Posterior cingulate gyrus (tissue), 11 donors: ENCODE measurements at regions not wholly inside any gene's neighbourhood (a gene's known extent, or its start where the extent isn't known, plus 50 kb on each side); places are given as distances from the start of the nearest gene placed in this dataset.
"Not testable (repeated sequence)": the region's sequence is repeated elsewhere in the genome, so short reads cannot be mapped to it uniquely, and the experiment has no call there.

Experiments used
- DNase-seq, 10 donors: peaks; one replicate each; pipeline versions ENCODE4 v3.0.0 to v3.0.0-alpha.2; 2020 to 2021; ENCODE audit warnings: mixed read lengths in 3 of 10
- intact Hi-C: fragments of 100-400 bp; cut with DNase I; formaldehyde crosslinking; loops from one replicate; pipeline ENCODE4 v1.15.1; 2023

DNA sequence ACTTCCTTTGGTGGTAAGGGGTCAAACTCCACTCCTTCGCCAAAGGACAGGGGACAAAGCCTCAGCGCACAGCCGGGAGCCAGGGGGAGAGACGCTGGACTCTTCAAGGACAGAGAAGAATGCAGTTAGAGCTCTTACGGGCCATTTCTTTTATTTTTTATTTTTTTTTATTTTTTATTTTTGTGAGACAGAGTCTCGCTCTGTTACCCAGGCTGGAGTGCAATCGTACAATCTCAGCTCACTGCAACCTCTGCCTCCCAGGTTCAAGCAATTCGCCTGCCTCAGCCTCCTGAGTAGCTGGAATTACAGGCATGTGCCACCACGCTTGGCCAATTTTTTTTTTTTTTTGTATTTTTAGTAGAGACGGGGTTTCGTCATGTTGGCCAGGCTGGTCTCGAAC is 93.2 kb upstream of the RPH3AL start, which contains the start of gene RFLNB:
Gene RFLNB, minus strand, starts transcription at position 101 of the 400 bp plus-strand sequence.
- DNase-seq, intact Hi-C loops: not testable (repeated sequence)

DNA sequence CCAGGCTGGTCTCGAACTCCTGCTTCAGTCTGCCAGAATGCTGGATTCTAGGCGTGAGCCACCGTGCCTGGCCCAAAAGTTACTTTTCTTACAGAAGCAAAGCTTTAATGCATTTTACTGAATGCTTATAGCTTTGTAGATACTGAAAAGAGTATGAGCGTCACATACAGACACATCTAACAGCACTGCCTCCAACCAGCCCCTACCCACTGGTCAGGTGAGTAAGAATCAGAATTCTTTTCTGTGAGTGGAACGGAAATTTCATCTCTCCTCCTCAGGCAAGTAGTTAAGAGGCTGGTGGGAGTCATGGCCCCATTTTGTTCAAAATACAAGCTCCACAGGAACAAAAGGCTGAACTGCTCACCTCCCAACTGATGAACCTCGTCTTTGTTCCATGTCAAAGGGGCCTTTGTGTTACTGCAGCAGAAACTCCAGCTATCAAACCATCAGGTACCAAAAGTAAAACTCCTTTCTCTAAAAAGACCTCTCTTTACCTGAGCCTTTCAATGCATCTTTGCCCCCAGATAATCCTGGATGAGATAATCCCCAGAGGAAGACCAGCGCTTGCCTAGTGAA is 92.4 kb upstream of the RPH3AL start:
- DNase-seq, result no peak

DNA sequence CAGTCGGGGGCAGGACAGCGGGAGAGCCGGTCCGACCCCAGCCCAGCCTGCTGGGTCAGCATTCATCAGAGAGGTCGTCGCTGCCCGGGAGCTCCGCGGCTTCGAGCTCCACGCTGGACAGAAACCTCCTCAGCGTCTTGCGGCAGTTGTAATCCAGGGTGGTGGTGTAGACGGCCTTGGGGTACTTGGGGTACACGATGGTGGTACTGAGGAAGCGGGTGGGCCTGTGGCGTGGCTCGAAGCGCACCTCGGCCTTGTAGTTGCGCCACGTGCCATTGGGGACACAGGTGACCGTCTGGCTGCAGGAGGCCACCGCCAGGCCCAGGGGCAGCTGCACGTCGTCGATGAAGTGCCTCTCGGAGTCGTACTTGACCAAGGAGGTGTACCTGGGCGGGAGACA is 90.5 kb upstream of the RPH3AL start:
- DNase-seq, result no peak
- intact Hi-C loops, result no loop called here

More for the DNA sequence above, 92.4 kb upstream of the RPH3AL start:
- intact Hi-C loops, result no loop called here

DNA sequence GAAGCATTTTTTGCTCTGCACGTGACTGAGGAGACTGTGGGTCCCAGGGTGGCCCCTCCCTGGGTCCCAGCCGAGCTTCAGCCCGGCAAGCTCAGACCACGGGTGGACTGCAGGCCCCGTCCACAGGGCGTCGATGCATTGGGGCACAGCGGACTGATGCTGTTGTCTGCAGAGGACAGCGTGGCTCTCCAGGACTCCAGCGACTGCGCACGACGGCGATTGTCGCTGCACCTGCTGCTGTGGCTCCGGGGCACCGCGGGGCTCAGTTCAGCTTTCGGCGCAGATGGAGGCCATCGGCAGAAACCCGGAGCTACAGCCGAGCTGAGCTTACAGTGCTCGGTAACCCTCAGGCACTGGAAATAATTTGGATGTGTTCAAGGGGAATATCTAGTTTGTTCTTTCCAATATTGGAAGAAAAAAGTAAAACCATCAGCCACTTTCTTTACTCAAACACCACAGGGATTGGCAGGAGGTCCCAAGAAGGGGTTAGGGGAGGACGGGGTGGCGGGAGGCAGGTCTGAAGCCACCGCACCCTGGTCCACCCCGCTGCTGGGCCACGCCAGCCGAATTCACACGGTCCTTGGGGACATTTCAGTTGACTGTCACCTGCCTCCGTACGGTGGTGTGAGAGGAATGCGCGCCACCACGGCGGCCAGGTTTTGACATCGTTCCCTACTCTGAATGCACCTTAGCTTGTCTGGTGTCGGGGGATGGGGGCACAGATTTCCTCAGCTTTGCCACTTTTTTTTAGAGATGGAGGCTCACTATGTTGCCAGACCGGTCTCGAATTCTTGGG is 88.7 kb upstream of the RPH3AL start:
- no peak for DNase-seq
- intact Hi-C loops, result no loop called here

DNA sequence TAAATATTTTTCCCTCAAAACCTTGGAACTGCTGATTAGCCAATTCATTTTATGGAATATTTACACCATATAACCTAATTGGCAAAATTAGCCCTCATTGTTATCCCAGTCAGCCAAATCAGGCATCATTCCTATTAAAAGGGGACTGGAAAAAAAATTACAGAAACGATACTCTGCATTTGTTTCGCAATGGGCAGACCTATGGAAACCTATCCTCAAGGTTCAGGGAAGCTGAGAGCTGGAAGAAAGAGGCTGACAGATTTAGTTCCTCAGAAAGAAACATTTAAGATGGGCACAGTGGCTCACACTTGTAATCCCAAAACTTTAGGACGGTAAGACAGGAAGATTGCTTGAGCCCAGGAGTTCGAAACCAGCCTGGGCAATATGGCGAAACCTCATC is 85.6 kb upstream of the RPH3AL start:
- DNase-seq, result no peak
- intact Hi-C loops, result no loop called here

DNA sequence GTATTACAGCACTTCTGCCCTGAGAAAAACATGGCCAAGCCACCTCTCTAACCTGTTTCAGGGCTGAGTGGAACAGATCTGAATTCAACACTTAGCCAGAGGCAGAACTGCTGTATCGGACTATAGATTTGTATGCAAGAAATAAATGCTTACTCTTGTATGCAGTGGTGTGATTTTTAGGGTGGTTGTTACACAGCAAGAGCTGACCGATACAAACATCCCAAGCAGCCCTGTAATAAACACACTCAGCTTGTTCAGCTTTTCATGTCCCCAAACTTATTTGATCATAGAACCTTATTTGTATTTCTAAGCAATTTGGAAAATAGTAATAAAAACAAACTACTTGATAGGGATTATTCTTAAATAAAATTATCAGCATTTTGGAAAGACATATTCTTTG is 84.9 kb upstream of the RPH3AL start:
- intact Hi-C loops, result no loop called here
- no peak for DNase-seq

DNA sequence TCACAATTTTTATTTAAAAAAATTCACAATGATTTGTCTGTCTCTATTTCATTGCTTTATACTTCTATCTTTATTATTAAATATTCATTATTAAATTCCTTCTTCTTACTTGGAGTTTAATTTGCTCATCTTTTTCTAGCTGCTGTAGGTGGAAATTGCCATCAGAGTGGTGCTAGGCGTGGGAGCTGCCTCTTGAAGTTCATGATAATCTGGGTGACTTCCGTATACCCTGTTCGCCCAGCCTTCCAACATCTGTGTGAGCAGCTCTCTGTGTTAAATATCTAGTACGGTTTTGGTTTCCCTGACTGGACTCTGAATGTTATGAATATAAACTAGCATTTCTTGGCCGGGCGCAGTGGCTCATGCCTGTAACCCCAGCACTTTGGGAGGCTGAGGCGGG is 84.0 kb upstream of the RPH3AL start:
- no peak for DNase-seq
- intact Hi-C loops, result no loop called here

DNA sequence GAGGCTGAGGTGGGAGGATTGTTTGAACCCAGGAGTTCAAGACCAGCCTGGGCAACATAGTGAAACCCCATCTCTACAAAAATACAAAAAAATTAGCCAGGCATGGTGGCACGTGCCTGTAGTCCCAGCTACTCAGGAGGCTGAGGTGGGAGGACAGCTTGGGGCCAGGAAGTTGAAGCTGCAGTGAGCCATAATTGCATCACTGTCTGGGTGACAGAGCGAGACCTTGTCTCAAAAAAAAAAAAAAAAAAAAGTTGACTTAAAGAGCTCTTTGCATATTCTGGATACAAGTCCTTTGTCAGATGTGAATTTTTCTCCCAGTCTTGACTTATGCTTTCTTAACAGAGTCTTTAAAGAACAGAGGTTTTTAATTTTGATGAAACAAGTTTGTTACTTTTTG is 79.9 kb upstream of the RPH3AL start:
- DNase-seq, intact Hi-C loops: not testable (repeated sequence)

DNA sequence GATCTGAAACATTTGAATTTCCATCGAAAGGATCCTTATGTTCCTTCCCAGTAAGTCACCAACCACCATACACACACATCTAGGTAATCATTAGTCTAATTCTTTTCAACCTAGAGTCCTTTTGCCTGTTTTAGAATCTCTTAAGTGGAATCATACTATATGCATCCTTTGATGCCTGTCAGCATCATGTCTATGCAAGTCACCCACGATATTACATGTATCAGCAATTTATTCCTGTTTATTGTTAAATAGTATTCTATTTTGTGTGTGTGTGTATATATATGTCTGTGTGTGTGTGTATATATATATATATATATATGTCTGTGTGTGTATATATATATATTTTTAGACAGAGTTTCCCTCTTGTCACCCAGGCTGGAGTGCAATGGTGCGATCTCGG is 78.9 kb upstream of the RPH3AL start:
- intact Hi-C loops, result no loop called here
- DNase-seq, result no peak

DNA sequence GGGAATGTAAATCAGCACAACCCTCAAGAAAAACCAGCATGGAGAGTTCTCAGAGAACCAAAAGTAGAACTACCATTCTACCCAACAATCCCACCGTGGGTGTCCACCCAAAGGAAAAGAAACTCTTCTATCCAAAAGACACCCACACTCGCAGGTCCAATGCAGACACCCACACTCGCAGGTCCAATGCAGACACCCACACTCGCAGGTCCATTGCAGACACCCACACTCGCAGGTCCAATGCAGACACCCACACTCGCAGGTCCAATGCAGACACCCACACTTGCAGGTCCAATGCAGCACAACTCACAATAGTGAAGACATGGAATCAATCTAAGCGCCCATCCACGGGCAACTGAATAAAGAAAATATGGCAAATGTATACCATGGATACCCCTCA is 77.0 kb upstream of the RPH3AL start:
- intact Hi-C loops, result no loop called here
- DNase-seq, result no peak

DNA sequence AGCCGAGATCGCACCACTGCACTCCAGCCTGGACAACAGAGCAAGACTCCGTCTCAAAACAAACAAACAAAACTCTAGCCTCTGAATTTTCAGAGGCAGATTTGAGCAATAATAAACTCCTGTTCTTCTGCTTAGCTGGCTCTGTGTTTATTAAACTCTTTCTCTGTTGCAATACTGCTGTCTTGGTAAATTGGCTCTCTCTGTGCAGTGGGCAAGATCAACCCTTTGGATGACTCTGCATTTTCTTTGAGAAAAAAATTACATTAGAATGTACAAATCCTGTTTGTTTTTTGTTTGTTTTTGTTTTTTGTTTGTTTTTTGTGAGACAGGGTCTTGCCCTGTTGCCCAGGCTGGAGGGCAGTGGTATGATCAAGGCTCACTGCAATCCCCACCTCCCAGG is 75.8 kb upstream of the RPH3AL start:
- intact Hi-C loops, result no loop called here
- no peak for DNase-seq

DNA sequence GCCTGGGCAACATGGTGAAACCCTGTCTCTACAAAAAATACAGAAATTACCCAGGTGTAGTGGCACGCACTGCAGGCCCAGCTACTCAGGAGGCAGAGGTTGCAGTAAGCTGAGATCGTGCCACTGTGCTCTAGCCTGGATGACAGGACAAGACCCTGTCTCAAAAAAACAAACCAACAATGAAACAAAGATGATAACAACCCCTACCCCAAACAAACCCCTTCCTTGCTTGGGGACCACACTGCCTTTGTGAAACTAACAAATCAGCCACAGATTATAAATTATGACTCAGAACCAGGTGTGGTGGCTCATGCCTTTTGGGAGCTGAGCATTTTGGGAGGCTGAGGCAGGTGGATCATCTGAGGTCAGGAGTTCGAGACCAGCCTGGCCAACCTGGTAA is 75.3 kb upstream of the RPH3AL start:
- no peak for DNase-seq

DNA sequence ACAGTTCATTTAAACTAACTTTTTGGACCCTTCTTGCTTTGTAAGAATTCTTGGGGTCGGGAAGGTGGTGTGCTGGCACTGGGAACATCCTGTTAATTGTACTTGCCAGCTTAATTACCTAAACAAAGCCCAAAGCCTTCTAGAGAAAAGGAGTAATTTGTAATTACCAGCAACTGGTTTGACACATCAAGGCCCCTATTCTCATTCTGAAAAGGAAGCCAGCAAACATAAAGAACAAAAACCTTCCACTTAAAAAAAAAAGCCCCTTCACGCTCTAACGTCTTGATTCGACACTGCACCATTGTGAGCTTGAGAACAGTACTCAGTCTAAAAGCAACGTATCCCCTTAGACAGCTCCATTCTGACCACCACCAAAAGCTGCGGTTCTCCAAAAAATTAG is 74.7 kb upstream of the RPH3AL start:
- no peak for DNase-seq
- intact Hi-C loops, result no loop called here

More for the DNA sequence above, 75.3 kb upstream of the RPH3AL start:
- intact Hi-C loops, result no loop called here

DNA sequence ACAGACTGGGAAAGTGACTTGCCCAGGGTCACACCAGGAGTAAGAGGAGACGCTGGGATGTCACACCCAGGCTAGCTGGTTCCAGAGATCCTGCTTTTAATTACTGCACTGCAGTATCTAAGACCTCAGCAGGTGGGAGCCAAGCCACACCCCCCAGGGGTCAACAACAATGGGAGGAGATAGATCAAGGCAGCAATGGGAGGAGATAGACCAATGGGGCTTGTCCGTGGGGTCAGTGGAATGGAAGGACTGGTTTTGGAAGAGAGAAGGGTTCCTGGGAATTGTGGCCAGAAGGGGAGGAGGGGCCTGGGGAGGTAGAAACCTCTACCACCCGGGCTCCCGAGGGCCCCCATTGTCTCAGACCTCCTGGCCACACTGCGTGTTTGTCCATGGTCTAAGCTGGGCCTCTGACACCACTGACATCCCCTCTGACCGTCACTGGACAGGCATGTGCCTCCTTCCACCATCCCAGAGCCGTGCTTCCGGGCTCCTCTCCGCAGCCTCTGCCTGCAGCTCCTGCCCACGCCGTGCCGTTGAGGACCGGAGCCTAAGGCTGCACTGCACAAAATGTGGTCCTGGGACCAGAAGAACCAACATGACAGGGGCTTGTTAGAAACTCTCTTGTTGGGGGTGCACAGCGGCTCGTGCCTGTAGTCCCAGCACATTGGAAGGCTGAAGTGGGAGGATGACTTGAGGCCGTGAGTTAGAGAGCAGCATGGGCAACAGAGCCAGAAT is 69.8 kb upstream of the RPH3AL start:
- intact Hi-C loops, result no loop called here
- no peak for DNase-seq

DNA sequence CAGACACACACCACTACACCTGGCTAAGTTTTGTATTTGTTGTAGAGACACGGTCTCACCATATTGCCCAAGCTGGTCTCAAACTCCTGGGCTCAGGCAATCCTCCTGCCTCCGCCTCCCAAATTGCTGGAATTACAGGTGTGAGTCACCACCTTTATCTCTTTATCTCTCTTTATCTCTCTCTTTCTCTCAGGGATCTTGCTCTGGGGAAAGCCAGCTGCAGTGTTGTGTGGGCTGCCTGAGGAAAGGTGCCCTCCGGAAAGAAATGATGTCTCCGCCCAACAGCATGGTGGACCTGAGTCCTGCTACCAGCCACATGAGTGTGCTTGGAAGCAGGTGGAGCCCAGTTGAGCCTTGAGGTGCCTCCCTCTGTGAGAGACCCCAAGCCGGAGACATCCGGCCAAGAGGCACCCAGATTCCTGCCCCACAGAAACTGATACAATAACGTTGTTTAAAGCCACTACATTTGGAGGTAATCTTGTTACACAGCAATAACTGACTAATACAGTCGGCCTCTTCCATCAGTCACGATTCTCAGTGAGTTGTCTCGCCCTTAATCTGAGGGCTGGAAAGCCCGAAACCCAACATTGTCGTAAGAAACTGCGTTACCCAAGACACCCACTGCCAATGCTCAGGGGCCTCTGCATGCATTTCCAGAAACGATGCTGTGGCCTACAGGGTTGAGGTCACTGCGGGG is 68.0 kb upstream of the RPH3AL start:
- DNase-seq, result no peak
- intact Hi-C loops, result no loop called here

DNA sequence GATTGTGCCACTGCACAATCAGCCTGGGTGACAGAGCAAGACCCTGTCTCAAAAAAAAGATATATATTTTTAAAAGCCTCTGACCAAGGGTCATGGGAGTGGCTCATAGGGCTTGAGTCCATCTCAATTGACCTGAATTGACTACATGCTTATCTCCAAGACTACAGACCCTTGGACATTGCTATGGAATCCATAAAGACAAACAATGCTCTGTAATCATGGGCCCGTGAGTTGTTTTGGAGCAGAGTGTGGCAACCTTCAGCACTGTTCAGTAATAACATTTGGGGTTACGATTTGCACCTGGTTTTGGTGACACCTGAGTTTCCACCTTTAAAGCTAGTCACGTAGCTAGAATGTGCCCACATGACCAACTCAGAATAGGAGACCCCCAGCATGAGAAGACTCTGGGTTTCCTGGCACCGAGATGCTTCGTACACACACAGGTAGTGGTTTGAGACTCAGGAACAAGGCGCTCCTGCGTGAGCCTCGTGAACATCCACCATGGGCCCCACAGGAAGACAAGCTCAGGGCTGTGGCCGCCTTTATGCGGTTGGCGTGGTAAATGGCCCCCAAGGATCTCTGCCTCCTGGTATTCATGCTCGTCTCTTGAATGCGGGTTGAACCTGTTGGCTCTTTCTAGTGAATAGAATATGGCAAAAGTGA is 66.6 kb upstream of the RPH3AL start:
- intact Hi-C loops, result no loop called here
- no peak for DNase-seq

DNA sequence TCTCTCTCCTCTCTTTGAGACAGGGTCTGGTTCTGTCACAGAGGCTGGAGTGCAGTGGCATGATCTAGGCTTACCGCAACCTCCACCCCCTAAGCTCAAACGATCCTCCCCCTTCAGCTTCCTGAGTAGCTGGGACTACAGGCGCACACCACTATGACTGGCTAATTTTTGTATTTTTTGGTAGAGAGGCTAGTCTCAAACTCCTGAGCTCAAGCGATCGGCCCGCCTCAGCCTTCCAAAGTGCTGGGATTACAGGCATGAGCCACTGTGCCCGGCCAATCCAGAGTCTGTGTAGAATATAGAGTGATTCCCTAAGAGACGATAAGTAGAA is 65.8 kb upstream of the RPH3AL start:
- DNase-seq, result no peak
- intact Hi-C loops, result no loop called here

DNA sequence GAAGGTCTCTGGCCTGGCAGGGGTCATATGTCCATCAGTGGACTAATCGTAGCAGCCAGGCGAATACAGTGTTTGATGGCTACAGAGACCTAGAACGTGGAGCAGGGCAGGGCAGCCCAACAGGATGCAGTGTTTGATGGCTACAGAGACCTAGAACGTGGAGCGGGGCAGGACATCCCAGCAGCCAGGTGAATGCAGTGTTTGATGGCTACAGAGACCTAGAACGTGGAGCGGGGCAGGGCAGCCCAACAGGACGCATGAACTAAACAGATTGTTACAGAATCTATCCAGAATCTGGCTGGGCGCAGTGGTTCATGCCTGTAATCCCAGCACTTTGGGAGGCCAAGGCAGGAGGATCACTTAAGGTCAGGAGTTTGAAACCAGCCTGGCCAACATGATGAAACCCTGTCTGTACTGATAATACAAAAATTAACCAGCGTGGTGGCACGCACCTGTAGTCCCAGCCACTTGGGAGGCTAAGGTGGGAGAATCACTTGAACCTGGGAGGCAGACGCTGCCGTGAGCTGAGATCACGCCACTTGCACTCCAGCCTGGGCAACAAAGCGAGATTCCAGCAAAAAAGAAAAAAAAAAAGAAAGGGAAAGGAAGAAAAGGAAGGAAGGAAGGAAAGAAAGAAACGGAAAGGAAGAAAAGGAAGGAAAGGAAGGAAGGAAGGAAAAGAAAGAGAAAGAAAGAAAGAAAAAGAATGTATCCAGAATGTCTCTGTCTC is 65.2 kb upstream of the RPH3AL start:
- DNase-seq, result no peak
- intact Hi-C loops, result no loop called here

DNA sequence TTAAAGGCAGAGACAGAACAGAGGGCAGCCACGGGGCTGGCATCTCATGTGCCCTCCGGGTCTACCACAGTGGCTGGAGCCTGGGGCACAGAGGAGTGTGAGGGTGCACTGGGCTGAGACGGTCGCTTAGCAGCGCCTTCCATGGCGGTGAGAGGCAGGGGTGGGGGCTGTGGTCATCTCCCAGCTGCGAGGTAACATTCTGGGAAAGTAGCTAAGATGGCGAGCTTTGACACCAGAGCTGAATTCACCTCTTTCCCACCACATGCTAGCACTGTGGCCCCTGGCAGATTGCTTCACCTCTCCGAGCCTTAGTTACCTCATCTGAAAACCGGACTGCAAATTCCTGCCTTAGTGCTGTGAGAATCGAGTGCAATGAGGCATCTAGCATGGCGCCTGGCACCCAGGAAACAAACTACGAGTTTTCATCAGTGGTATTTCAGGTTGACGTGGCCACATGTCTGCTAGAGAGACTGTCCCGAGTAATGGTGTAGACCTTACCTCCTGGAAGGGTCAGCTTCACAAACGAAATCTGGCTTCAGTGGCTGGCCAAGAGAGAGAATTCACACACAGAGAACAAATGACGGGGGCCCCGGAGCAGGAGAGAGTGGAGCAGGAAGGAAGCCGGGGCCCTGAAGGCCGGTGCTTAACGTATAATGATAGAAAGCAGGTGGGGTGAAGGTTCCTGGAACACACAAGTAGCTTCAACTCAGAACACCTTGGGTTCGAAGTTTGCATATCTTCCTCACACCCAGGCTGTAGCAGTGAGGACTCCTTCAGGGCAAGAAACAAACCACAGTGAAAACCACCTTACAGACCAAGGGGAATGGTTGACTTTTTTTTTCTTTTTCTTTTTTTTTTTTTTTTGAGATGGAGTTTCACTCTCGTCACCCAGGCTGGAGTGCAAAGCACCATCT is 63.9 kb upstream of the RPH3AL start:
- intact Hi-C loops, result no loop called here

More for the DNA sequence above, 63.9 kb upstream of the RPH3AL start:
- no peak for DNase-seq
